HG03575 (cell line): ENCODE measurements at regions not wholly inside any gene's neighbourhood (a gene's known extent, or its start where the extent isn't known, plus 50 kb on each side); places are given as distances from the start of the nearest gene placed in this dataset.

ENCODE experiments used
- ATAC-seq: cut with Tn5 transposase; IDR thresholded peaks from one replicate; pipeline ENCODE4 v1.9.1; 2021; ENCODE audit not compliant: unreplicated experiment, insufficient number of reproducible peaks, low FRiP score; ENCODE audit errors: extremely low read depth

DNA sequence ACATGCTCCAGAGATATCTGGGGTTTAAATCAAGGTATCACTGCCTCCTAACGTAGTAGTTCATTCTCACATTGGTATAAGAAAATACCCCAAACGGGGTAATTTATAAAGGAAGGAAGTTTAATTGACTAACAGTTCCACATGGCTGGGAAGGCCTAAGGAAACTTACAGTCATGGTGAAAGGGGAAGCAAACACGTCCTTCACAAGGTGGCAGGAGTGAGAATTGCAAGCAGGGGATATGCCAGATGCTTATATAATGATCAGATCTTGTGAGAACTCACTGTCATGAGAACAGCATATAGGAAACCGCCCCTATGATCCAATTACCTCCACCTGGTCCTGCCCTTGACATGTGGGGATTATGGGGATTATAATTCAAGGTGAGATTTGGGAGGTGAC lies 1280.2 kb upstream of the C9orf72 start:
- no peak for ATAC-seq

DNA sequence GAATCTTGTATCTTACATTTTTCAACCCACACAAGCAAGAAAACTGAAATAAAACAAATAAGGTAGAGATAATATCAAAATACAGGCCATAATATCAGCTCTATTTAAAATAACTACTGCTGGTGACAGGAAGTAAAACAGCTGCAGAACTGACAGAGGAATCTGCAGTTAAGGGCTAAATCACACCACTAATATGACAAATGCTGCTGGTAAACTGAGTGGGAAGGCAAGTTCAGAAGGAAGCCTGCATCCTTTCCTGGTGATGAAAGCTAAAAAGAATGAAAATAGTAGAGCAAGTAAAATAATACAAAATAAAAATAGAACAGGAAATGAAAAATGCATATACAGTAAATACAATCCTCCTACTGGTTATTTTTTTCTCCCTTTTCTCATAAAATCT lies 1293.7 kb upstream of the C9orf72 start:
- no peak for ATAC-seq

DNA sequence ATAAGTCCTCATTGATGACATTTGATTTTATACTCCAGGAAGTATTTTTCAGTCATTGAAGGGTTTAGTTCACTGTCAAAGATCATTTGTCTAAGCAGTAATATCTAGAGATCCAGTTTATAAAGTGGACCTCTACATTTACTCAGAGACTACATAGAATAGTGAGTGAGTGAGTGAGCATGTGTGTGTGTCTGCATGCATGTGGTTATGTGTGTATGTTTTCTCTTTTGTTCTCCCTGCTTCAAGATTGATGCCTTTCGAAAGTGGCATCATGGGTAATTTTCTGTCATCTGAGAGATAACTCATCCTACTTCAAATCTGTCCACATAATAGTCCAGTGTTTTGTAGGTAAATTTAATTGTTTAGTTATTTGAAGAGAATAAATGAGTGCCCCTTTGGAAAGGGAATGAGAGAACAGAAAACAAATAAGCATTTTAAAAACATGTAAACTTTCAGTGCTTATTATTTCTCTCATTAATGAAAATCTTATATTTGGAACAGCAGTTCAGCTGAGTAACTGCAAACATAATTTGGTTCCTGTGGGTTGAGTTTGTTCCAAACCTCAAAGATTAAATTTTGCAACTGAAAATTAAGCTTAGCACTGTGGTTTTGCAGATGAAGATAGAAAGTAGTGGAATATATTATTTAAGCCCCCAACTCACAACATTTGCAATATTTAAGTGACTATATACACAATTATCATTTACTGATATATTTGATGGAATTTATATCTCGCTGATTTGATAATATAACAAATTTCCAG lies 1295.1 kb upstream of the C9orf72 start:
- no peak for ATAC-seq

DNA sequence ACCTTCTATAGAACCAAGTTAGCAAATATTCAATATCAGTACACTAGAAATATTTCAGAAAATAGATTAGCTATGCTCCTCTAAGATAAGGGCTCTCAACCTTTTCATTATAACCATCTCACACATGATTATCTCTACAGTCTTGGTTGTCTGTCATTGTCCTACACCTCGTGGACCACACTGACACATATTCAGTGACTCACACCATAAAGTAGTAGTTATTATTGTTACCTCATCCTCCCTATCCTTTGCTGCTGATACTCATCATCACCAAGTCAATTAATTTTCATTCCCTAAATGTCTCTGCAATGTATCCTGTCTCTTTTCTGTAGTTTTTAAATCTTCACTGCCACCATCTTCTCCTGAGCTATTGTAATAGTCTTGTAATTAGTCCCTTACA lies 1309.2 kb upstream of the C9orf72 start:
- no peak for ATAC-seq

DNA sequence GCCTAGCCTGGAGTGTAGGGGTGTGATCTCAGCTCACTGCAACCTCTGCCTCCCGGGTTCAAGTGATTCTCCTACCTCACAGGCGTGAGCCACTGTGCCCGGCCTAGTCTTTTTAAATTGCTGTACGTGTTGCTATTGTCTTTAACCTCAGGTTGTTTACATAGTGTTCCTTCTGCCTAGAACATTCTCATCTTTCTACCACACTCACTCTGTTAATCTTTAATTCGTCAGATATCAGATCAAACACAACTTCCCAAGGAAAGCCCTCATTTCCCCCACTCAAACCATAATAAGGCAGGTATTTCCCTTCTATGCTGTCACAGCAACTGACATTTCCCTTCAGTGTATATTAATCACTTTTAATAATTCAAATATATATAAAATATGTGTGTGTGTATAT lies 1310.0 kb upstream of the C9orf72 start:
- no peak for ATAC-seq

DNA sequence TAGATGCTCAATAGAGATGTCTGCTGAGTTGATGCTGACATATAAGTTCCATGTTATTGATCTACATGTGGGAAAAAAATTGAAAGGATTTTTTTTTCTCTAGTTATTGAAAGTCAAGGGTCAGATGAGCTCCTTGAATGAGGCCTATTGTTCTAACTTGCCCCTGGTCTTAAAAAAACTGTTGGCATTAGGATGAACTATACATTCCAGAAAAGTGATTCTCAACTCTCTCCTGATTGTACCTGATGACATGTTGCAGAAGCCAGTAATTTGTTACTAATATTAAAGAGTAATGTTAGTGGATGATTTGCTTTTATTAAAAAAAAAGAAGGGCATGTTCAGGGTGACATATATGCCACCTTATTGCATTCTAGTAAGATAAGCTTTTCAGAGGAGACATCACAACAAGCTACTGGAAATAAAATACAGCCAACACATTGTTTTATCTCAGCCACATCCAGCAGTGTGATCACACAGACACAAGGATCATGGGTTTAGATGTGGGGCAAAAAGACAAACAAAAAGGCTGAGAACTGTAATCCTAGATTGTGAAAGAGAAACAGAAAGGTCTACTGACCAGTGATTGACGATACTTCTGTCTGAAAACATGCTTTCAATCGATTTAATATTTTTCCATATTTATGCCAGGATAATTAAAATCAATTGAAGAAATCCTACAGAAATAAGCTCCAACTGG lies 1314.1 kb upstream of the C9orf72 start:
- no peak for ATAC-seq

DNA sequence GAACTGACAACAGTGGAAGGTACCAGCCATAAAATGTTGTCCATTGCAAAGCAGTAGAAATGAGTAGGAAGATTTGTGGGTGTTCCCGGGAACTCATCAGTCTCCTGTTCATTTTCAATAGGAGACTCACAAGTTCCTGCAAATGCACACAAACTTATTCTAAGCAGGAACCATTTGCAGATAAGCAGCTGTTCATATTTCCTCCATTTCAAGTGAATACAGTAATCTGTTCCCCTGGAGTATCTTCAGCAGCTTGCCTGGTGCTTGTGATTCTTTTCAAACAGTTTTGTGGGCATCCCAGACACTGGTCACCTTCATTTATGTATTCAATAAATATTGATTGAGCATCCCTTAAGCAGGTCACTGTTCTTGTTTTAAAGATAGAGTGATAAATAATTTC lies 1315.5 kb upstream of the C9orf72 start:
- ATAC-seq = no peak

DNA sequence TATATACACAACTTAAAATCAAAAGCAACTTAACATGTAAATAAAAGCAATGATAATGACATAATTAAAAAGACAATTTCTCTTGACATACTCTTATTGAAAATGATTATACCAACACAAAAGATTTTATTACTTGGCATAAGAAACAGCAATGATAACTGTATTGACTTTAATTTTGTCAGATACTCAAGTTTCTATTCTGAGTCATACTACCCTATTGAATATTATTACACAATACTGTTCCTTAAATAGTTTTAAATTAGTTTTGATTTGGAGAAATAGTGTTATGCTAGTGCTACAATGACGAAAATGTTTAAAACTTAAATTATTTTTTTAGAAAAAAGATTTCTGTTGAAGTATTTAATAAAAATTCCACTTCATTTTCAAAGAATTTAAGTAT lies 1319.3 kb upstream of the C9orf72 start:
- no peak for ATAC-seq

DNA sequence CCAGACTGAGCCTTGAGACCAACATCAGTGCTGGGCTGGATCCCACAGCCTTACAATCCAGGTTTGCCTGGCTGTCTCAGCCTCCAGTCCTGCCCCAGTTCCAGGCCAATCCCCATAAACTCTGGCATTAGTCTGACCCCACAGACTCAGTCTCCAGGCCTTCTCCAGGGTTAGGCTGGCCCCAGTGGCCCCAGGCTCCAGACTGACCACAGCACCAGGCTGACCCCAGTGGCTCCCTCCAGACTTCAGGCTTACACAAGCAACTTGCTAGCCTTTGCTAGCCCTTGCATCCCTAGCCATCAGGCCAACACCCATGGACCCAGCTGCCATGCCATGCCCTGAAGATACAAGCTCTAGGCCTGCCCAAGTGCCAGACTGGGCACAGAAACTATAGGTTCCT lies 1326.0 kb upstream of the C9orf72 start:
- ATAC-seq = no peak

DNA sequence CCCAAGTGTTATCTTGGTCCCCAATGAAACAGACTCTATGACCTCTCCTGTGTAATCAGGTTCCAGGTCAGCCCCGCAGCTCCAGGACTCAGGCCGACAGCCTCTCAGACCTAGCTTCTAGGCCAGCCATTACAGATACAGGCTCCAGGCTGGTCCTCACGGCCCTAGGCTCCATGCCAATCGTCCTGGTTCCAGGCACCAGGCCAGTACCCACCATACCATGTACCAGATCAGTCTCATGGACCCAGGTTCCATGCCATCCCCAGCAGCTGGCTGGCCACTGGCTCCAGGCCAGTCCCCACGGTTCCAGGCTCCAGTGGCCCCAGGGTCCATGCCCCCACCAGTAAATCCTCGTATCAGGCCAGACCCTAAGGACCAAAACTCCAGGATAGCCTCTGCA lies 1326.6 kb upstream of the C9orf72 start:
- no peak for ATAC-seq

DNA sequence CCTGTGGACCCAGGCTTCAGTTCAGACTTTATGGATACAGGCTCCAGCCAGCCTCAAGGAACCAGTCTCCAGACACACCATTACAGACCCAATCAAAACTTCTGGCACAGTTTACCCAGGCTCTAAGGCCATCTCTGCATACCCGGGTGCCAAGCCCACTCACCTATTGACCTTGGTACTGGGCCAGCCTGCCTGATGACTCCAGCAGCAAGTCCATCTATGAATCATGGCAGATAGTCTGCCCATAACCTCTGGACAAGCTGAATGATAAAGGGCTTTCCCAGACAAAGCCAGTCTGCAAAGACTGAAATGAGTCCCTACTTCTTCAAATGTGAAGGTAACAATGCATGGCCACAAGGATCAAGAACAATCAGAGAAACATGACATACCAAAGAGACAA lies 1327.1 kb upstream of the C9orf72 start:
- no peak for ATAC-seq

DNA sequence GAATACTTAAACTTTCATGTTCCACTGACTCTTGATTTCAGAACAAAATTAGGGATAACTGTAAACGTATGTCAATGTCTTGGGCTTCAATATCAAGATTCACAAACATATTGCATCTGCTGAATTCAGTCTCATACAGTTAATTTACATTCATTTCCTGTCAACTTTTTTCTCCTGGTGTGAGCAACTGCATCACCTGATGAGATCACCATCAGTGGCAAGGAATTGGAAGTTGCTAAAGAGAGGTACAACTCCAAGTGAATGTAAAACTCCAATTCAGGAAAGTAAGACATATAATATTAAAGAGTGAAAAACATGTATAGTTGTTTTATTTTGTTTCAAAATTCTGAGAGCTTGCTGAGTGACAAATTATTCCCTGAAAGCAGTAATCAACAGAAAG lies 1336.2 kb upstream of the C9orf72 start:
- ATAC-seq = no peak

DNA sequence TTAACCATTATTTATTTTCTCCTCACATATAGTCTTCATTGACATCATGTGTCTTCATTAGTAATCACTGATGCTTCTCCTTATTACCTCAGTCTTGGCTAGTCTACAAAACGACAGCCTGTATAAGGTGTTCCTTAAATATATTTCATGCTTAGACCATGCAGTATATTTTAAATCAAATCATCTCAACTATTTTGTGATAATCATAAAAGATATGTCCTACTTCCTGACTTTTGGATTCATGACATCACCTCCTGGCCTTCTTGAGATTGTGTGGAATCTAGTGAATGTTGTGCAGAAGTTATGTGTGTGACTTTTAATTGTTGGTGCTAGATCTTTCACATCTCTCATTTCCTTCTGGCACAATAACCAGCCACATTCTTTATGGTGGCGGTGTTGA lies 1339.3 kb upstream of the C9orf72 start:
- ATAC-seq = no peak

DNA sequence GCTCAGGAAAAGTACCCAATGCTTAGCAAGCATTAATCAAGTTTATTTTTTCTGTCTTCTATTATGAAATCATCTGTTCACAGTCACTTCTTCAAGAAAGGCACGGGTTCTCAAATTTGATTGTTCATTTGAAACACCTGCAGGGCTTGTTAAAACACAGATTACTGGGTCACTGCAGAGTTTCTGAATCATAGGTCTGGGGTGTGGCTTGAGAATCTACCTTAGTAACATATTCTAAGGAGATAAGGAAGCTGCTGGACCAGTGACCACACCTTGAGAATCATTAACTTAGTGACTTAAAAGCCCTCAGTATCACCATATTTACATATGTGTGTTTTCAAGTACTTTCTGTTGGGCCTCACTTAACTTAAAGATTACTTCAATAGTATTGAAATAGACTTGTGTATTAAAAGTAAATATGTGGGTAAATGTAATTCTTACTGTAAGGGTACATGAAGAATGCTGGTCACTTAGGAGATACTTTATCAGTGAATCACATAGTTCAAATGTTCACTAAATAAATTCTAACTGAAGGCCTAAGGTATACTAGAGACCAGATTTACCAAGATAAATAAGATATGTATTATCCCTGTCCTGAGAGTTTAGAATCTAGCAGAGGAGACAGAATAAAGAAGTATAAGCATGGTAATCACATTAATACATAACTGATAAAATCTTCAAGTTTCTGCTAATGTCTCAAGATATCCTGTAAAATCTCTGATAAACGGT lies 1342.1 kb upstream of the C9orf72 start:
- ATAC-seq = no peak

DNA sequence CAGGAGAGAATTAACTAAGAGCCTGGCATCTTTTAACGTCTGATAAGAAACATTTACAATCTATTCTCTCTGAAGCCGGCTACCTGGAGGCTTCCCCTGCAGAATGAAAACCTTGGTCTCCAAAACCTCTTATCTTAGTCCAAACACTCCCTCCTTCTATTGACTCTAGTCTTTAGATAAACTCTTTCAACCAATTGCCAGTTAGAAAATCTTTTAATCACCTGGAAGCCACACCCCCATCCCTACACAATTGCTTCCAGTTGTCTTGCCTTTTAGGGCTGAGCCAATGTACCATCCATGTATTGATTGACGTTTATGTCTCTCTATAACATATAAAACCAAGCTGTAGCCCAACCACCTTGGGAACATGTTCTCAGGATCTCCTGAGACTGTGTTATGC lies 1343.1 kb upstream of the C9orf72 start:
- no peak for ATAC-seq

DNA sequence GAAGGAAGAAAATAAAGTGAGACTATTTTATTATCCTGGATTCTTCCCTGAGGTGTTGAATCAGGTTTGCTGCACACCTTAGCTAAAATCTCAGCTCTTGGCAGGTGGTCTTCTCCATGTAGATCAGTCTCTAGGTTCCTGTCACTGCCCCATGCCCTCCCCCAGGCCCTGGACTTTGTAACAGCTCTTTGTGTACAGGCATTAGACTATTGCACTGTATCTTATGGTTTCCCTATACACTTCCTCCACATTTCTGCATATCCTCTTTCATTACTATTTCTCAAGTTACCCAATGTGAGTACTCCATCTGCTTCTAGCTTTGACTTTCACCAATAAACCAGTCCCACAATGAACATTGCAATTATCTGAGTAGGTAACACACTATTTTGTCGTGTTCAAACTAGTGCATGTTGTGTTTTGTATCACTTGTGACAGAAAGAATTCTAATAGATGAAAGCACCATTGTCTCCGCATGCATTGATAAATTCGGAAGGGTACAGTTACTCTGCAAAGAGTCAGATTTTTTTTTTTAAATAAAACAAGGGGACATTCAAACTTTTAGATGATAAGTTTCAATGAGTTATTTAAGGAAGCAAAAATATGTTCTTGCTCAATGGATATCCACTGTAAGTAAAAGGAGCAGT lies 1348.7 kb upstream of the C9orf72 start:
- no peak for ATAC-seq

DNA sequence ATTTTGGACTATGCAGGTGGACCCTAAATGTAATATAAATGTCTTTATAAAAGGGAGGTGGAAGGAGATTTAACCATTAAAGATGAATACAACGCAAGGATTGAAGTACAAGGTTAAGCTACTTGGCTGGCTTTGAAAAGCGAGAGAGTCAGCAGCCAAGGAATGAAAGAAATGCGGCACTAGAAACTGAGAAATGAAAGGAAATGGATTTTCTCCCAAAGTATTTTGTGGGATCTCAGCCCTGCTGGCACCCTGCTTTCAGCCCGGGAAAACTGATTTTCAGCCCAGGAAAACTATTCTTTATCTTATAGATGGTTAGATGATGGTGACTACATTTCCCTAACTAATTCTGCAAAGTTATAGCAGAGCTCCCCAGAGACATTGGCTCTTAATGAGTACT lies 1349.6 kb upstream of the C9orf72 start:
- ATAC-seq = no peak

DNA sequence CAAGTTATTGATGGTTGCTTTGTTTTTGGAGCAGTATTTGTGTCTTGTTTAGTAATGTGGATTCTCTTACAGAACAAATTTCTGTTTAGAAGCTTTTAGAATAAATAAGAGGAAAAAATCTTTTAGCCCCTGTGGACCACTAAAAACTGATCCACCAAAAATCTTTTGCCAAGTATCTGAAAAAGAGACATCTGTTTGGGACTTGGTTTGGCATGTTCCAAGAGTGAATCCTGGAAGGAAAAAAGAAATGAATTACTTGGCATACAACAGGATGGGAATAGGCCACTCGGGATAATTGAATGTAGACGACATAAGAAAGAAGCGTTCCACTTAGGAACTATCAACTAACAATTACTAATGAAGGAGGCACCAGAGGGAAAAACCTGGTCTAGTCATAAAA lies 1350.1 kb upstream of the C9orf72 start:
- no peak for ATAC-seq

DNA sequence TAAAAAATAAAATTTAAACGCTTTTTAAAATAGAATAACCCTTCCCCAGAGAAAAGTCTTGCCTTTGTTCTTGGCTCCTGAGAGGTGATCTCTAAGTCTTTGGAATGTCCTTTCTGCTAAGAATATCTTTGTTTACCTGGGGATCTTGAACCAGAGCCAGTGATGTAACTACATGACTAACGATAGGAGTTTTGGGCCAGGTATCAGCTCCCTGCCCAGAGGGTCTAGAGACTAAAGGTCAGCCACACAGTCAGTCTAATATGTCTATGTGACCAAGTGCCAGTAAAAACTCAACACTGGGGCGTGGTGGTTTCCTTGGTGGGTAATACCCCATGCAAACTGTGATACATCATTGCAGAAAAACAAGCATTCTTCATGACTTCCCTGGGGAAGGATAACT lies 1351.9 kb upstream of the C9orf72 start:
- ATAC-seq = no peak

DNA sequence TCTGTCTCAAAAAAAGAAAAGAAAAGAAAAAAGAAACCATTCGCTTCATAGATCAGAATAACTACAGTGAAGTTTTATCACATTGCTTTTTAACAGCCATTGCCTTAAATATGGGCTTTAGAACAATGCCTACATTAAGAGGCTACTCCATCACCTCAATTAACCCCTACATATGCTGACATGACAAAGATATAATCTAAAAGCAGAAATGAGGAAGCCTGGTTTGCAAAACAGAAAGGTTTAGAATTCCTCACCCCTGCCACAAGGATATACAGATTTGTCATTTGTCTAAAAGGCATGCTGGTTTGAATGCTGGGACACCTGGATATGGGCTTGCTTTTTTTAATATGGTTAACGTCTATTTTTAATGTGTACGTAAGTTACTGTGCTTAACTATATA lies 1353.0 kb upstream of the C9orf72 start:
- ATAC-seq = no peak
